Mesenchymal stem cell (in vitro differentiated cells and primary cell): ENCODE measurements at regions not wholly inside any gene's neighbourhood (a gene's known extent, or its start where the extent isn't known, plus 50 kb on each side); places are given as distances from the start of the nearest gene placed in this dataset.

Experiments used
- DNase-seq: peaks from one replicate; pipeline ENCODE4 v3.0.0-alpha.2; 2013
- H2AFZ ChIP-seq: one replicate; pipeline ENCODE4 v1.6.1; 2013; ENCODE audit warnings: low read depth, mild to moderate bottlenecking, control low read depth, inconsistent platforms, low read length, moderate library complexity
- H2AK5ac ChIP-seq: 2 replicates; pipeline ENCODE4 v1.6.1; 2013; ENCODE audit warnings: low read length, moderate library complexity, mild to moderate bottlenecking, inconsistent platforms; ENCODE audit not compliant: severe bottlenecking
- H2BK120ac ChIP-seq: one replicate; pipeline ENCODE4 v1.6.1; 2013; ENCODE audit warnings: low read depth, mild to moderate bottlenecking, inconsistent platforms, low read length, moderate library complexity
- H2BK12ac ChIP-seq, 2 experiments: one replicate each; pipeline ENCODE4 v1.6.1; 2013; ENCODE audit warnings: inconsistent platforms in 2 of 2, low read length in 2 of 2, mild to moderate bottlenecking in 2 of 2, moderate library complexity in 2 of 2, control low read depth in 1 of 2
- H2BK15ac ChIP-seq: one replicate; pipeline ENCODE4 v1.6.1; 2013; ENCODE audit warnings: mild to moderate bottlenecking, low read depth, inconsistent platforms; ENCODE audit not compliant: poor library complexity, severe bottlenecking
- H2BK5ac ChIP-seq: 2 replicates; pipeline ENCODE4 v1.6.1; 2013; ENCODE audit warnings: low read depth, mild to moderate bottlenecking, low read length, control low read depth, inconsistent platforms; ENCODE audit not compliant: poor library complexity, severe bottlenecking
- H3K14ac ChIP-seq, 2 experiments: one replicate each; pipeline ENCODE4 v1.6.1; 2013; ENCODE audit warnings: inconsistent platforms in 2 of 2, low read length in 2 of 2, control low read depth in 1 of 2, mild to moderate bottlenecking in 1 of 2, moderate library complexity in 1 of 2
- H3K18ac ChIP-seq, 2 experiments: one replicate each; pipeline ENCODE4 v1.6.1; 2013; ENCODE audit warnings: inconsistent platforms in 2 of 2, low read length in 2 of 2, control low read depth in 1 of 2, low read depth in 1 of 2, mild to moderate bottlenecking in 1 of 2
- H3K23ac ChIP-seq, 2 experiments: one replicate each; pipeline ENCODE4 v1.6.1; 2013; ENCODE audit warnings: inconsistent platforms in 2 of 2, low read length in 2 of 2, mild to moderate bottlenecking in 2 of 2, moderate library complexity in 2 of 2, control low read depth in 1 of 2
- H3K27ac ChIP-seq: 2 replicates; pipeline ENCODE4 v1.5.1; 2013; ENCODE audit warnings: mild to moderate bottlenecking, moderate library complexity, low read length, control low read depth, inconsistent platforms; ENCODE audit not compliant: poor library complexity, severe bottlenecking
- H3K27me3 ChIP-seq, 2 experiments: 2 replicates each; pipeline versions ENCODE4 v1.6.1 to v1.7.0; 2013; ENCODE audit warnings: low read length in 2 of 2, mild to moderate bottlenecking in 2 of 2, moderate library complexity in 2 of 2, control low read depth in 1 of 2, inconsistent platforms in 1 of 2; ENCODE audit not compliant: control insufficient read depth in 1 of 2, insufficient read depth in 1 of 2
- H3K36me3 ChIP-seq, 2 experiments: 2 replicates each; pipeline versions ENCODE4 v1.6.1 to v1.7.0; 2013; ENCODE audit warnings: low read length in 2 of 2, control low read depth in 1 of 2, inconsistent platforms in 1 of 2, low read depth in 1 of 2, mild to moderate bottlenecking in 1 of 2; ENCODE audit not compliant: insufficient read depth in 2 of 2, control insufficient read depth in 1 of 2
- H3K4ac ChIP-seq, 2 experiments: one replicate each; pipeline ENCODE4 v1.6.1; 2013; ENCODE audit warnings: inconsistent platforms in 2 of 2, low read length in 2 of 2, mild to moderate bottlenecking in 2 of 2, moderate library complexity in 2 of 2, control low read depth in 1 of 2, low read depth in 1 of 2
- H3K4me1 ChIP-seq: 2 replicates; pipeline ENCODE4 v1.6.1; 2013; ENCODE audit warnings: low read depth, low read length, control low read depth; ENCODE audit not compliant: control insufficient read depth, insufficient read depth
- H3K4me2 ChIP-seq: 2 replicates; pipeline ENCODE4 v1.6.1; 2013; ENCODE audit warnings: low read length, mild to moderate bottlenecking, inconsistent platforms; ENCODE audit not compliant: poor library complexity, severe bottlenecking
- H3K4me3 ChIP-seq, 2 experiments: 2 replicates each; pipeline versions ENCODE4 v1.5.1 to v1.7.0; 2013; ENCODE audit warnings: low read length in 2 of 2, mild to moderate bottlenecking in 2 of 2, control low read depth in 1 of 2, low read depth in 1 of 2; ENCODE audit not compliant: insufficient read depth in 1 of 2
- H3K79me1 ChIP-seq: replicated peaks from 2 replicates; pipeline ENCODE4 v1.6.1; 2013; ENCODE audit warnings: mild to moderate bottlenecking, control low read depth, low read length, inconsistent platforms; ENCODE audit not compliant: poor library complexity, severe bottlenecking
- H3K9ac ChIP-seq: 2 replicates; pipeline ENCODE4 v1.7.0; 2013; ENCODE audit warnings: mild to moderate bottlenecking, low read length, moderate library complexity
- H3K9me3 ChIP-seq: 2 replicates; pipeline ENCODE4 v1.7.0; 2013; ENCODE audit warnings: mild to moderate bottlenecking, low read length; ENCODE audit not compliant: control insufficient read depth
- H4K8ac ChIP-seq: one replicate; pipeline ENCODE4 v1.6.1; 2013; ENCODE audit warnings: inconsistent platforms, mild to moderate bottlenecking, low read length, moderate library complexity
- H4K91ac ChIP-seq: one replicate; pipeline ENCODE4 v1.6.1; 2013; ENCODE audit warnings: mild to moderate bottlenecking, low read length, inconsistent platforms
- WGBS: methylation state at CpG from one replicate; pipeline ENCODE4 v1.1.7; 2013; ENCODE audit warnings: mixed read lengths; 5-methylcytosine and 5-hydroxymethylcytosine counted together

GRCh38 chr2:41663056-41663455 is 384.8 kb upstream of the PKDCC start:
- Histone ChIP-seq H2AK5ac (no peak overlapping the region), H3K27ac (no peak overlapping the region), H2BK15ac (no peak overlapping the region), H3K36me3 (no peaks in the 10 kb centered on the region), H3K18ac (no peak overlapping the region), H3K9me3 (no peaks in the 10 kb centered on the region), H3K4me3 (no peak overlapping the region), H2AFZ (no peak overlapping the region), H3K27me3 (no peaks in the 10 kb centered on the region), H3K9ac (no peak overlapping the region), H2BK12ac (no peak overlapping the region), H3K23ac (no peak overlapping the region), H3K79me1 (no peaks in the 10 kb centered on the region), H4K91ac (no peak overlapping the region), H2BK120ac (no peak overlapping the region), H3K4ac (no peak overlapping the region), H4K8ac (no peak overlapping the region), H3K4me2 (no peak overlapping the region), H2BK5ac (no peak overlapping the region), H3K14ac (no peak overlapping the region), H3K4me1 (no peaks in the 10 kb centered on the region)
- DNase-seq, result no peak
- WGBS, result 42% methylated on average over 4 of the region's 5 CpGs

GRCh38 chr2:41668529-41668928 is 379.3 kb upstream of the PKDCC start:
- Histone ChIP-seq H3K4me1 (no peaks in the 10 kb centered on the region), H3K4me3 (no peak overlapping the region), H3K18ac (no peak overlapping the region), H3K9me3 (peaks cover 3% of the 10 kb centered on the region), H4K8ac (peak overlapping the region; percentile 15), H3K14ac (no peak overlapping the region), H3K23ac (no peak overlapping the region), H3K4me2 (no peak overlapping the region), H3K27ac (no peak overlapping the region), H4K91ac (peak overlapping the region; percentile 61), H2BK15ac (no peak overlapping the region), H2AK5ac (no peak overlapping the region), H2AFZ (no peak overlapping the region), H3K79me1 (no peaks in the 10 kb centered on the region), H3K27me3 (no peaks in the 10 kb centered on the region), H2BK120ac (no peak overlapping the region), H3K36me3 (no peaks in the 10 kb centered on the region), H2BK12ac (no peak overlapping the region), H3K9ac (no peak overlapping the region), H2BK5ac (no peak overlapping the region), H3K4ac (no peak overlapping the region)
- no peak for DNase-seq
- WGBS, result 67% methylated on average over 1 of the region's 2 CpGs

- Histone ChIP-seq H3K23ac (no peak overlapping the region), H2BK120ac (no peak overlapping the region), H3K14ac (no peak overlapping the region), H2BK5ac (no peak overlapping the region), H3K4ac (no peak overlapping the region), H3K18ac (no peak overlapping the region), H3K27ac (no peak overlapping the region), H3K36me3 (no peaks in the 10 kb centered on the region), H2BK15ac (no peak overlapping the region), H3K79me1 (no peaks in the 10 kb centered on the region), H3K9me3 (no peaks in the 10 kb centered on the region), H3K9ac (no peak overlapping the region), H3K4me3 (no peak overlapping the region), H4K91ac (no peak overlapping the region), H2BK12ac (no peak overlapping the region), H3K4me2 (no peak overlapping the region), H2AFZ (no peak overlapping the region), H3K4me1 (no peaks in the 10 kb centered on the region), H3K27me3 (no peaks in the 10 kb centered on the region), H2AK5ac (no peak overlapping the region), H4K8ac (no peak overlapping the region)
- no CpG with 5 or more reads among the region's 7 CpGs for WGBS
- DNase-seq, result no peak
Observed at GRCh38 chr2:41678639-41679038, 369.2 kb upstream of the PKDCC start.

- H4K8ac ChIP-seq, result no peak overlapping the region
- H3K27ac ChIP-seq, result no peak overlapping the region
- H2BK12ac ChIP-seq, result no peak overlapping the region
- H3K79me1 ChIP-seq, result no peaks in the 10 kb centered on the region
- WGBS, result 80% methylated on average over 2 of the region's 2 CpGs
- no peaks in the 10 kb centered on the region for H3K27me3 ChIP-seq
- H3K9ac ChIP-seq, result no peak overlapping the region
- H3K14ac ChIP-seq, result no peak overlapping the region
- no peak overlapping the region for H3K18ac ChIP-seq
- H3K4me2 ChIP-seq, result no peak overlapping the region
- no peaks in the 10 kb centered on the region for H3K4me1 ChIP-seq
- no peak overlapping the region for H3K4ac ChIP-seq
- peaks cover 6% of the 10 kb centered on the region for H3K9me3 ChIP-seq
- no peak overlapping the region for H2BK120ac ChIP-seq
- no peak for DNase-seq
- no peak overlapping the region for H4K91ac ChIP-seq
- no peaks in the 10 kb centered on the region for H3K36me3 ChIP-seq
- H3K4me3 ChIP-seq, result no peak overlapping the region
- H3K23ac ChIP-seq, result no peak overlapping the region
- no peak overlapping the region for H2AK5ac ChIP-seq
- no peak overlapping the region for H2BK15ac ChIP-seq
- H2AFZ ChIP-seq, result no peak overlapping the region
- no peak overlapping the region for H2BK5ac ChIP-seq
Observed at GRCh38 chr2:41686156-41686555, 361.7 kb upstream of the PKDCC start.
